Activated CD8-positive, alpha-beta memory T cell treated with anti-CD3 and anti-CD28 coated beads, Interleukin-2, amount 10 ng/mL, durations not matched to agents 7 days and 5 days (primary cell): ENCODE measurements at regions not wholly inside any gene's neighbourhood (a gene's known extent, or its start where the extent isn't known, plus 50 kb on each side); places are given as distances from the start of the nearest gene placed in this dataset.

Source experiments
- ATAC-seq: fragments of 150-1000 bp; cut with Tn5 transposase; one replicate; pipeline ENCODE4 v1.10.0; 2021; ENCODE audit warnings: moderate library complexity
- CTCF ChIA-PET: fragments of 350-600 bp; sonication (Branson Sonifier 250); formaldehyde crosslinking; loops from one replicate; lab custom pipeline; 2021; ENCODE audit warnings: antibody characterized with exemption; lab: Charles Lee
- DNase-seq: peaks from one replicate; pipeline ENCODE4 v3.0.0-alpha.2; 2020
- H3K27ac Mint-ChIP-seq: one replicate; pipeline ENCODE4 v1.8.0; 2021; ENCODE audit warnings: mild to moderate bottlenecking, mixed read lengths
- H3K27me3 Mint-ChIP-seq: one replicate; pipeline ENCODE4 v1.8.0; 2021; ENCODE audit warnings: mixed read lengths
- H3K36me3 Mint-ChIP-seq: one replicate; pipeline ENCODE4 v1.8.0; 2021; ENCODE audit warnings: mild to moderate bottlenecking, mixed read lengths
- H3K4me1 Mint-ChIP-seq: one replicate; pipeline ENCODE4 v1.8.0; 2021; ENCODE audit warnings: mixed read lengths
- H3K4me3 Mint-ChIP-seq: one replicate; pipeline ENCODE4 v1.8.0; 2021; ENCODE audit warnings: mild to moderate bottlenecking, moderate library complexity, mixed read lengths
- H3K9me3 Mint-ChIP-seq: one replicate; pipeline ENCODE4 v1.8.0; 2022; ENCODE audit warnings: low read depth, mixed read lengths

GRCh38 chr6:141258516-141258915, 874.2 kb upstream of the GJE1 start:
- CTCF ChIA-PET, result no interaction called here
- no peaks in the 10 kb centered on the region for H3K36me3 Mint-ChIP-seq
- no peaks in the 10 kb centered on the region for H3K4me1 Mint-ChIP-seq
- H3K4me3 Mint-ChIP-seq, result no peak overlapping the region
- DNase-seq, result no peak
- H3K27ac Mint-ChIP-seq, result no peak overlapping the region
- ATAC-seq, result no peak
- H3K9me3 Mint-ChIP-seq, result no peaks in the 10 kb centered on the region
- no peaks in the 10 kb centered on the region for H3K27me3 Mint-ChIP-seq

- Mint-ChIP-seq H3K27me3 (no peaks in the 10 kb centered on the region), H3K36me3 (no peaks in the 10 kb centered on the region), H3K27ac (no peak overlapping the region), H3K4me1 (no peaks in the 10 kb centered on the region), H3K9me3 (no peaks in the 10 kb centered on the region), H3K4me3 (no peak overlapping the region)
- DNase-seq, result no peak
- ATAC-seq, result no peak
- CTCF ChIA-PET, result no interaction called here
These were observed 878.4 kb upstream of the GJE1 start for GRCh38 chr6:141254336-141254735.

GRCh38 chr6:141252828-141253608, 879.7 kb upstream of the GJE1 start:
- CTCF ChIA-PET, result no interaction called here
- ATAC-seq (no peak), DNase-seq (no peak)
- H3K9me3 Mint-ChIP-seq, result no peaks in the 10 kb centered on the region
- H3K36me3 Mint-ChIP-seq, result no peaks in the 10 kb centered on the region
- no peaks in the 10 kb centered on the region for H3K27me3 Mint-ChIP-seq
- no peak overlapping the region for H3K27ac Mint-ChIP-seq
- H3K4me1 Mint-ChIP-seq, result no peaks in the 10 kb centered on the region
- H3K4me3 Mint-ChIP-seq, result no peak overlapping the region

- DNase-seq, result no peak
- Mint-ChIP-seq H3K27me3 (no peaks in the 10 kb centered on the region), H3K9me3 (no peaks in the 10 kb centered on the region), H3K4me1 (no peaks in the 10 kb centered on the region), H3K4me3 (no peak overlapping the region), H3K27ac (no peak overlapping the region), H3K36me3 (no peaks in the 10 kb centered on the region)
- ATAC-seq, result no peak
- CTCF ChIA-PET, result no interaction called here
These were observed 881.4 kb upstream of the GJE1 start for GRCh38 chr6:141251286-141251685.

GRCh38 chr6:141248021-141248799, 884.5 kb upstream of the GJE1 start:
- no peaks in the 10 kb centered on the region for H3K9me3 Mint-ChIP-seq
- H3K4me1 Mint-ChIP-seq, result no peaks in the 10 kb centered on the region
- no peak overlapping the region for H3K27ac Mint-ChIP-seq
- no peaks in the 10 kb centered on the region for H3K27me3 Mint-ChIP-seq
- no peak for DNase-seq
- no peak for ATAC-seq
- H3K4me3 Mint-ChIP-seq, result no peak overlapping the region
- no peaks in the 10 kb centered on the region for H3K36me3 Mint-ChIP-seq
- CTCF ChIA-PET, result no interaction called here

GRCh38 chr6:141244366-141244765, 888.4 kb upstream of the GJE1 start:
- H3K9me3 Mint-ChIP-seq, result no peaks in the 10 kb centered on the region
- no peaks in the 10 kb centered on the region for H3K36me3 Mint-ChIP-seq
- no peak overlapping the region for H3K4me3 Mint-ChIP-seq
- H3K27me3 Mint-ChIP-seq, result no peaks in the 10 kb centered on the region
- no peaks in the 10 kb centered on the region for H3K4me1 Mint-ChIP-seq
- no peak for DNase-seq
- H3K27ac Mint-ChIP-seq, result no peak overlapping the region
- CTCF ChIA-PET, result interaction anchor here (0.8 kb wide), 1 partner anchor 11 kb away, joined by 3 read pairs; no protein-coding TSS in a partner anchor
- ATAC-seq, result no peak

GRCh38 chr6:141242957-141243356, 889.8 kb upstream of the GJE1 start:
- CTCF ChIA-PET, result no interaction called here

GRCh38 chr6:141229296-141229695, 903.4 kb upstream of the GJE1 start:
- ATAC-seq (no peak), DNase-seq (no peak)
- CTCF ChIA-PET, result no interaction called here
- Mint-ChIP-seq H3K4me3 (no peak overlapping the region), H3K27me3 (no peaks in the 10 kb centered on the region), H3K27ac (no peak overlapping the region), H3K4me1 (no peaks in the 10 kb centered on the region), H3K9me3 (no peaks in the 10 kb centered on the region), H3K36me3 (no peaks in the 10 kb centered on the region)

More at GRCh38 chr6:141242957-141243356, 889.8 kb upstream of the GJE1 start:
- no peaks in the 10 kb centered on the region for H3K36me3 Mint-ChIP-seq
- H3K4me1 Mint-ChIP-seq, result no peaks in the 10 kb centered on the region
- no peaks in the 10 kb centered on the region for H3K9me3 Mint-ChIP-seq
- H3K4me3 Mint-ChIP-seq, result no peak overlapping the region
- ATAC-seq, result no peak
- H3K27me3 Mint-ChIP-seq, result no peaks in the 10 kb centered on the region
- no peak for DNase-seq
- no peak overlapping the region for H3K27ac Mint-ChIP-seq

GRCh38 chr6:141218583-141218982, 914.1 kb upstream of the GJE1 start:
- Mint-ChIP-seq H3K27me3 (no peaks in the 10 kb centered on the region), H3K27ac (no peak overlapping the region), H3K36me3 (no peaks in the 10 kb centered on the region), H3K9me3 (peaks cover 4% of the 10 kb centered on the region), H3K4me3 (no peak overlapping the region), H3K4me1 (no peaks in the 10 kb centered on the region)
- CTCF ChIA-PET, result no interaction called here
- DNase-seq (no peak), ATAC-seq (no peak)

GRCh38 chr6:141216726-141217125, 916.0 kb upstream of the GJE1 start:
- H3K9me3 Mint-ChIP-seq, result peaks cover 4% of the 10 kb centered on the region
- H3K36me3 Mint-ChIP-seq, result no peaks in the 10 kb centered on the region
- H3K4me3 Mint-ChIP-seq, result no peak overlapping the region
- ATAC-seq (no peak), DNase-seq (no peak)
- CTCF ChIA-PET, result no interaction called here
- H3K4me1 Mint-ChIP-seq, result no peaks in the 10 kb centered on the region
- no peaks in the 10 kb centered on the region for H3K27me3 Mint-ChIP-seq
- no peak overlapping the region for H3K27ac Mint-ChIP-seq

GRCh38 chr6:141212296-141212695, 920.4 kb upstream of the GJE1 start:
- Mint-ChIP-seq H3K27ac (no peak overlapping the region), H3K4me1 (no peaks in the 10 kb centered on the region), H3K9me3 (no peaks in the 10 kb centered on the region), H3K36me3 (no peaks in the 10 kb centered on the region), H3K27me3 (no peaks in the 10 kb centered on the region), H3K4me3 (no peak overlapping the region)
- no peak for DNase-seq
- no peak for ATAC-seq
- CTCF ChIA-PET, result no interaction called here

GRCh38 chr6:141211845-141212244, 920.9 kb upstream of the GJE1 start:
- CTCF ChIA-PET, result no interaction called here
- Mint-ChIP-seq H3K4me3 (no peak overlapping the region), H3K27me3 (no peaks in the 10 kb centered on the region), H3K4me1 (no peaks in the 10 kb centered on the region), H3K9me3 (no peaks in the 10 kb centered on the region), H3K36me3 (no peaks in the 10 kb centered on the region), H3K27ac (no peak overlapping the region)
- DNase-seq (no peak), ATAC-seq (no peak)

GRCh38 chr6:141210901-141211300, 921.8 kb upstream of the GJE1 start:
- CTCF ChIA-PET, result no interaction called here
- Mint-ChIP-seq H3K27me3 (no peaks in the 10 kb centered on the region), H3K27ac (no peak overlapping the region), H3K9me3 (no peaks in the 10 kb centered on the region), H3K4me1 (no peaks in the 10 kb centered on the region), H3K4me3 (no peak overlapping the region), H3K36me3 (no peaks in the 10 kb centered on the region)
- DNase-seq, result no peak
- no peak for ATAC-seq

GRCh38 chr6:141209890-141210289, 922.8 kb upstream of the GJE1 start:
- CTCF ChIA-PET, result no interaction called here
- Mint-ChIP-seq H3K9me3 (no peaks in the 10 kb centered on the region), H3K4me1 (no peaks in the 10 kb centered on the region), H3K36me3 (no peaks in the 10 kb centered on the region), H3K27me3 (no peaks in the 10 kb centered on the region), H3K4me3 (no peak overlapping the region), H3K27ac (no peak overlapping the region)
- ATAC-seq, result no peak
- DNase-seq, result no peak
